Neural crest cell (in vitro differentiated cells): ENCODE measurements at regions not wholly inside any gene's neighbourhood (a gene's known extent, or its start where the extent isn't known, plus 50 kb on each side); places are given as distances from the start of the nearest gene placed in this dataset.

Source experiments
- DNase-seq: peaks from one replicate; pipeline ENCODE4 v3.0.0; 2021; ENCODE audit warnings: low read depth, mixed read lengths, low spot score
- H3K27ac Mint-ChIP-seq: one replicate; pipeline ENCODE4 v1.8.0; 2021; ENCODE audit warnings: mild to moderate bottlenecking, mixed read lengths; ENCODE audit not compliant: unreplicated experiment
- H3K27me3 Mint-ChIP-seq: 2 replicates; pipeline ENCODE4 v1.8.0; 2021; ENCODE audit warnings: low read depth, mild to moderate bottlenecking, mixed read lengths
- H3K36me3 Mint-ChIP-seq: 2 replicates; pipeline ENCODE4 v1.8.0; 2021; ENCODE audit warnings: low read depth, mild to moderate bottlenecking, mixed read lengths
- H3K4me1 Mint-ChIP-seq: 2 replicates; pipeline ENCODE4 v1.8.0; 2021; ENCODE audit warnings: mixed read lengths
- H3K4me3 Mint-ChIP-seq: one replicate; pipeline ENCODE4 v1.8.0; 2021; ENCODE audit warnings: mild to moderate bottlenecking, mixed read lengths
- H3K9me3 Mint-ChIP-seq: 2 replicates; pipeline ENCODE4 v1.8.0; 2021; ENCODE audit warnings: mixed read lengths
- CTCF ChIP-seq: fragments of 200-600 bp; sonication (generic); conservative IDR thresholded peaks from 2 replicates; pipeline ENCODE4 v1.5.0; 2021; ENCODE audit warnings: antibody characterized with exemption, mild to moderate bottlenecking

- TF ChIP-seq CTCF, result no peak
- H3K4me1 Mint-ChIP-seq, result no peaks in the 10 kb centered on the region
- H3K27me3 Mint-ChIP-seq, result no peaks in the 10 kb centered on the region
- DNase-seq, result no peak
- H3K4me3 Mint-ChIP-seq, result no peak overlapping the region
- no peaks in the 10 kb centered on the region for H3K36me3 Mint-ChIP-seq
- H3K27ac Mint-ChIP-seq, result no peak overlapping the region
- H3K9me3 Mint-ChIP-seq, result no peaks in the 10 kb centered on the region
Measured at GRCh38 chr11:38952698-38953097, 2354.7 kb upstream of the RAG2 start.

DNA sequence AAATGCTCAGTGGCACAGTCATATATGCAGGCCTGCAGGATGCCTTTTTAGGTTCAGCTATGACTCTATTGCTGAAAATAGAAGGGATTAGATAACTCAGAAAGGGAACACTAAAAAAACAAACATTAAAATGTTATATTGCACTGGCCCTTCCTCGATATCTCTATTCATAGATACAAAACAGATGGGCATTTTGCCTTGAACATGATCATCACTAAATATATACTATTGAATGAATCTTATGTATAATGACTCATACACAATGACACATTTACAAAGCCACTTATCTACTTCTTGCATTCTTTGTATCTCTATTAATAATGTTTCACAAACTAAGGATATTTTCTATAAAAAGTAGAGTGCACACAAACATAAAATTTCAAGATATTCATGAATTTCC, 2352.8 kb upstream of the RAG2 start:
- Mint-ChIP-seq H3K4me1 (no peaks in the 10 kb centered on the region), H3K9me3 (no peaks in the 10 kb centered on the region), H3K27me3 (no peaks in the 10 kb centered on the region), H3K27ac (no peak overlapping the region), H3K4me3 (no peak overlapping the region), H3K36me3 (no peaks in the 10 kb centered on the region)
- no peak for DNase-seq
- no peak for TF ChIP-seq CTCF

DNA sequence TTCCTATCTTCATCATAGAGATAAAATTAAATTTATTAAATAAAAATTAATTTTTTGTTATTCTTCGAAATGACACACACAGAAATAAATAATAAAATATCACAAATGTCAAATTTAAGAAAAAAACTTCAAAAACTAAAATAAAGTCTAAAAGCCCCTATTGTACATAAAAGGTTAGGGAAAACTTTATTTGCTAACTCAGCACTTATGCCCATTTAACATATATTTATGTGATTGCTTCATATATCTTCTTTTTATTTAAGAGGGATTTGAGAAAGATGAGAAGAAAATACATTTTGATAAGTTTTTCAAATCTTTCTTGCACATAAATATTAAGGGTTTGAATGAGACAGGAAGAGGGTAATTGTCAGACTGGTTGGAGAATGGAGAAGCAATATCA, 2350.4 kb upstream of the RAG2 start:
- H3K36me3 Mint-ChIP-seq, result peaks cover 4% of the 10 kb centered on the region
- peaks cover 7% of the 10 kb centered on the region for H3K9me3 Mint-ChIP-seq

DNA sequence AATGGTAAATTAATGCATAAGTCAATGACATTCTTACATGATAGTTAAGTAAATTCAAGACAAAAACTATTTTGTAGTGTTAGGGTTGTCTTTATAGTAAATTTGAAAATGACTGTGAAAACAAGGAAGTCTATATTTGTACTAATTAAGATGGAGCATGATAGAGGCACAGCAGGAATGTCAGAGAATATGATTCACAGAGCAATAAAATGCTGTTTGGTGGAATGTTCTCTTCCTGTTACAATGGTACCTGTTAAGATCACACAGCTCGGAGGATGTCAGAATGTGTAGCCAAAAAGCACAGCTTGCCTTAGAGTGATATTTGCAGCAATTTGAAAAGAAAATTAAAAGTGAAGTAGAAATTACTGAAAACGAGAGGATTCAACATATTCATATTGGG, 2339.7 kb upstream of the RAG2 start:
- Mint-ChIP-seq H3K27ac (no peak overlapping the region), H3K9me3 (peaks cover 2% of the 10 kb centered on the region), H3K4me3 (no peak overlapping the region), H3K36me3 (no peaks in the 10 kb centered on the region), H3K4me1 (no peaks in the 10 kb centered on the region), H3K27me3 (no peaks in the 10 kb centered on the region)
- TF ChIP-seq CTCF, result no peak
- DNase-seq, result no peak

More for the DNA sequence above, 2350.4 kb upstream of the RAG2 start:
- no peak for DNase-seq
- no peak for TF ChIP-seq CTCF
- no peak overlapping the region for H3K4me3 Mint-ChIP-seq
- H3K27ac Mint-ChIP-seq, result no peak overlapping the region
- no peaks in the 10 kb centered on the region for H3K4me1 Mint-ChIP-seq
- no peaks in the 10 kb centered on the region for H3K27me3 Mint-ChIP-seq

- DNase-seq, result no peak
- Mint-ChIP-seq H3K27ac (no peak overlapping the region), H3K36me3 (no peaks in the 10 kb centered on the region), H3K4me3 (no peak overlapping the region), H3K27me3 (no peaks in the 10 kb centered on the region), H3K9me3 (peaks cover 6% of the 10 kb centered on the region), H3K4me1 (no peaks in the 10 kb centered on the region)
- no peak for TF ChIP-seq CTCF
Measured at GRCh38 chr11:38935941-38936340, 2337.9 kb upstream of the RAG2 start.

DNA sequence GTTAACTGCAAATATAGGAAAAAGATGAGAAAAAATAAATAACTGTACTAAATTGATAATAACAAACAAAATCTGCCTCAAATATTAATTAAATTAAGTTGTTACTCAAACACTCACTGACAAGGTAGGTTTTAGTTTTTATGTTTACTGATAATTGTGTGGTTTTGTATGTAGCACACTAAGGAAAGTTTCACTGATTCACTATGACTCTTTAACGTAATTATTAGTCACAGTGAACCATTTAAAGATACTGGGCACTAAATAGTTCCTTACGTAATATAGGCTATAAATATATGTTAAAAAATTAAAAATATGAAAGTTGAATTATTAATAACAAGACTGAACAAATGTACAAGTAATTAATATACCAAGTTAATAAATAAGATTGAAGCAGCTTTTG, 2330.0 kb upstream of the RAG2 start:
- peaks cover 7% of the 10 kb centered on the region for H3K9me3 Mint-ChIP-seq

More for the DNA sequence above, 2330.0 kb upstream of the RAG2 start:
- Mint-ChIP-seq H3K27ac (no peak overlapping the region), H3K27me3 (no peaks in the 10 kb centered on the region), H3K36me3 (no peaks in the 10 kb centered on the region), H3K4me3 (no peak overlapping the region), H3K4me1 (no peaks in the 10 kb centered on the region)
- no peak for DNase-seq
- TF ChIP-seq CTCF, result no peak
